Activated naive CD4-positive, alpha-beta T cell treated with Interleukin-2 at 50 U/mL for 16 hours (primary cell): ENCODE measurements at regions not wholly inside any gene's neighbourhood (a gene's known extent, or its start where the extent isn't known, plus 50 kb on each side); places are given as distances from the start of the nearest gene placed in this dataset.
"Not testable (repeated sequence)": the region's sequence is repeated elsewhere in the genome, so short reads cannot be mapped to it uniquely, and the experiment has no call there.

Experiments
- DNase-seq: peaks from one replicate; pipeline ENCODE4 v3.0.0-alpha.2; 2020

GRCh38 chr2:16109368-16109820 is 169.0 kb downstream of the MYCN start:
- no peak for DNase-seq

- DNase-seq, result no peak
Measured at GRCh38 chr2:16107246-16107645, 166.9 kb downstream of the MYCN start.

GRCh38 chr2:16106619-16107018 is 166.3 kb downstream of the MYCN start:
- no peak for DNase-seq

- DNase-seq, result no peak
Measured at GRCh38 chr2:16105669-16106281, 165.4 kb downstream of the MYCN start.

GRCh38 chr2:16104949-16105668 is 164.8 kb downstream of the MYCN start:
- DNase-seq, result no peak

GRCh38 chr2:16104315-16104948 is 164.1 kb downstream of the MYCN start:
- DNase-seq, result no peak

- DNase-seq, result no peak
Measured at GRCh38 chr2:16103614-16104314, 163.4 kb downstream of the MYCN start.

GRCh38 chr2:16102976-16103380 is 162.6 kb downstream of the MYCN start:
- DNase-seq, result no peak

- DNase-seq, result no peak
Measured at GRCh38 chr2:16102358-16102975, 162.1 kb downstream of the MYCN start.

- DNase-seq, result no peak
Measured at GRCh38 chr2:16101196-16101595, 160.8 kb downstream of the MYCN start.

GRCh38 chr2:16100006-16100405 is 159.7 kb downstream of the MYCN start:
- no peak for DNase-seq

GRCh38 chr2:16099326-16099725 is 159.0 kb downstream of the MYCN start:
- no peak for DNase-seq

- no peak for DNase-seq
Measured at GRCh38 chr2:16096962-16097361, 156.6 kb downstream of the MYCN start.

- not testable (repeated sequence) for DNase-seq
Measured at GRCh38 chr2:16095483-16095882, 155.1 kb downstream of the MYCN start.

GRCh38 chr2:16094811-16095210 is 154.5 kb downstream of the MYCN start:
- no peak for DNase-seq

GRCh38 chr2:16093639-16094529 is 153.5 kb downstream of the MYCN start:
- no peak for DNase-seq

- no peak for DNase-seq
Measured at GRCh38 chr2:16092861-16093638, 152.7 kb downstream of the MYCN start.

- DNase-seq, result no peak
Measured at GRCh38 chr2:16091576-16092282, 151.4 kb downstream of the MYCN start.

GRCh38 chr2:16090650-16091575 is 150.6 kb downstream of the MYCN start:
- no peak for DNase-seq
